H4 (cell line): ENCODE measurements at regions not wholly inside any gene's neighbourhood (a gene's known extent, or its start where the extent isn't known, plus 50 kb on each side); places are given as distances from the start of the nearest gene placed in this dataset.

Experiments
- DNase-seq: peaks from one replicate; pipeline ENCODE4 v3.0.0-alpha.2; 2015; ENCODE audit warnings: low spot score

GRCh38 chr4:143273160-143273917 lies 63.3 kb upstream of the GAB1 start:
- no peak for DNase-seq

GRCh38 chr4:143280861-143281260 lies 55.8 kb upstream of the GAB1 start:
- no peak for DNase-seq

- DNase-seq, result peak; percentile 61
Measured at GRCh38 chr4:143281507-143282190, 55.0 kb upstream of the GAB1 start.

- no peak for DNase-seq
Measured at GRCh38 chr4:143282211-143282707, 54.4 kb upstream of the GAB1 start.

GRCh38 chr4:143285696-143286437 lies 50.8 kb upstream of the GAB1 start:
- DNase-seq, result no peak

GRCh38 chr4:143286701-143287571 lies 49.7 kb upstream of the GAB1 start:
- DNase-seq, result no peak
